Calu3 (cell line): ENCODE measurements at regions not wholly inside any gene's neighbourhood (a gene's known extent, or its start where the extent isn't known, plus 50 kb on each side); places are given as distances from the start of the nearest gene placed in this dataset.

Source experiments
- BruUV-seq: library from RNA; stranded (reverse); fragments of 400-500 nt; replicated peaks from 2 replicates; lab custom pipeline; 2021; lab: Mats Ljungman, UMichigan
- CTCF ChIA-PET: fragments of 300-600 bp; sonication (Branson Sonifier 250); formaldehyde crosslinking; loops from one replicate; lab custom pipeline; 2022; ENCODE audit warnings: antibody characterized with exemption; lab: Charles Lee
- DNase-seq: peaks from one replicate; pipeline ENCODE4 v3.0.0; 2022
- H3K27ac Mint-ChIP-seq: one replicate; pipeline ENCODE4 v1.8.0; 2022; ENCODE audit warnings: mixed read lengths; ENCODE audit not compliant: unreplicated experiment
- H3K27me3 Mint-ChIP-seq: one replicate; pipeline ENCODE4 v1.8.0; 2022; ENCODE audit warnings: mixed read lengths; ENCODE audit not compliant: unreplicated experiment
- H3K36me3 Mint-ChIP-seq: one replicate; pipeline ENCODE4 v1.8.0; 2022; ENCODE audit warnings: mild to moderate bottlenecking, moderate library complexity, mixed read lengths; ENCODE audit not compliant: insufficient read depth, unreplicated experiment
- H3K4me1 Mint-ChIP-seq: one replicate; pipeline ENCODE4 v1.8.0; 2022; ENCODE audit warnings: mild to moderate bottlenecking, low read depth, mixed read lengths; ENCODE audit not compliant: unreplicated experiment
- H3K4me3 Mint-ChIP-seq: one replicate; pipeline ENCODE4 v1.8.0; 2022; ENCODE audit warnings: mild to moderate bottlenecking, low read depth, moderate library complexity, mixed read lengths; ENCODE audit not compliant: unreplicated experiment
- H3K9me3 Mint-ChIP-seq: one replicate; pipeline ENCODE4 v1.8.0; 2022; ENCODE audit warnings: low read depth, mixed read lengths; ENCODE audit not compliant: unreplicated experiment
- intact Hi-C: fragments of 100-400 bp; cut with micrococcal nuclease; formaldehyde crosslinking; loops from one replicate; pipeline ENCODE4 v1.10.0; 2022; ENCODE audit not compliant: unreplicated experiment
- TF ChIP-seq, protein P1 (sequence below): fragments of 200-600 bp; IDR thresholded peaks from one replicate; pipeline ENCODE4 v1.8.0; 2022; ENCODE audit warnings: antibody characterized with exemption; ENCODE audit not compliant: unreplicated experiment

DNA sequence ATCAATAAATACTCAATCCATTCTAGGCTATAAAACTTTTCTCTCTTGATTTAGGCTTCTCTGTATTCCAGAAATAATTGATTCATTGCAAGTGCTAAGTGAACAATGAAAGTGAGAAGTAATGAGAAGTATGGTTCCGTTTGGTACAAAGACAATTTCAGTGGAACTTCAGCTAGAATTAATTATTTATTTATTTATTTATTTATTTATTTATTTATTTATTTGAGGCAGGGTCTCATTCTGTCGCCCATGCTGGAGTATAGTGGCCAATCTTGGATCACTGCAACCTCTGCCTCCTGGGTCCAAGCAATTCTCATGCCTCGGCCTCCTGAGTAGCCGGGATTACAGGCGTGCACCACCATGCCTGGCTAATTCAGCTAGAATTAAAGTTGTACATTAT, 262.1 kb downstream of the B3GLCT start:
- Mint-ChIP-seq H3K36me3 (no peaks in the 10 kb centered on the region), H3K4me1 (no peaks in the 10 kb centered on the region), H3K9me3 (no peaks in the 10 kb centered on the region), H3K27me3 (peaks cover 13% of the 10 kb centered on the region), H3K4me3 (no peak overlapping the region), H3K27ac (no peak overlapping the region)
- TF ChIP-seq, protein P1, sequence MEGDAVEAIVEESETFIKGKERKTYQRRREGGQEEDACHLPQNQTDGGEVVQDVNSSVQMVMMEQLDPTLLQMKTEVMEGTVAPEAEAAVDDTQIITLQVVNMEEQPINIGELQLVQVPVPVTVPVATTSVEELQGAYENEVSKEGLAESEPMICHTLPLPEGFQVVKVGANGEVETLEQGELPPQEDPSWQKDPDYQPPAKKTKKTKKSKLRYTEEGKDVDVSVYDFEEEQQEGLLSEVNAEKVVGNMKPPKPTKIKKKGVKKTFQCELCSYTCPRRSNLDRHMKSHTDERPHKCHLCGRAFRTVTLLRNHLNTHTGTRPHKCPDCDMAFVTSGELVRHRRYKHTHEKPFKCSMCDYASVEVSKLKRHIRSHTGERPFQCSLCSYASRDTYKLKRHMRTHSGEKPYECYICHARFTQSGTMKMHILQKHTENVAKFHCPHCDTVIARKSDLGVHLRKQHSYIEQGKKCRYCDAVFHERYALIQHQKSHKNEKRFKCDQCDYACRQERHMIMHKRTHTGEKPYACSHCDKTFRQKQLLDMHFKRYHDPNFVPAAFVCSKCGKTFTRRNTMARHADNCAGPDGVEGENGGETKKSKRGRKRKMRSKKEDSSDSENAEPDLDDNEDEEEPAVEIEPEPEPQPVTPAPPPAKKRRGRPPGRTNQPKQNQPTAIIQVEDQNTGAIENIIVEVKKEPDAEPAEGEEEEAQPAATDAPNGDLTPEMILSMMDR, result no peak
- intact Hi-C loops, result no loop called here
- DNase-seq, result no peak
- CTCF ChIA-PET, result interaction anchor here (0.7 kb wide), 1 partner anchor 107 kb away, joined by 3 read pairs; no protein-coding TSS in a partner anchor
- no TSS peak for BruUV-seq

DNA sequence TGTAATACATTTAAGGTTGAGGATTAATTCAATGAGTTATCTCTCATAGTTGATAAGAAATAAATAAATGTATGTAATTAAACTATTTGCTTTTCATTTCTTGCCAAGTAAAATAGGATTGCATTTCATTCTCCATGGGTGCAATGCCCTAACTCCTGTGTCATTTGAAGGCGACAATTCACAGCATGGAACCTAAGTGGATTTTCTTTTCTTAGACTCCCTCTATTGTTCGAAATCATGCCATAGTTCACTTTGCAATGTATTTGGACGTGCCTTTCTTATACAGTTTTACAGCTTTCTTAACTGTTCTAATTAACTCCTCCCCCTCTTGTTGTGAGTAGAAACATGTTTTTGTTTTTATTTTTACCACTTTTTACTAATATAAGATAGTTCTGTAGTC, 263.0 kb downstream of the B3GLCT start:
- Mint-ChIP-seq H3K27ac (no peak overlapping the region), H3K4me3 (no peak overlapping the region), H3K36me3 (no peaks in the 10 kb centered on the region), H3K9me3 (no peaks in the 10 kb centered on the region), H3K27me3 (peaks cover 21% of the 10 kb centered on the region), H3K4me1 (no peaks in the 10 kb centered on the region)
- intact Hi-C loops, result no loop called here
- no peak for DNase-seq
- TF ChIP-seq, protein P1, result no peak
- CTCF ChIA-PET, result no interaction called here
- no TSS peak for BruUV-seq

DNA sequence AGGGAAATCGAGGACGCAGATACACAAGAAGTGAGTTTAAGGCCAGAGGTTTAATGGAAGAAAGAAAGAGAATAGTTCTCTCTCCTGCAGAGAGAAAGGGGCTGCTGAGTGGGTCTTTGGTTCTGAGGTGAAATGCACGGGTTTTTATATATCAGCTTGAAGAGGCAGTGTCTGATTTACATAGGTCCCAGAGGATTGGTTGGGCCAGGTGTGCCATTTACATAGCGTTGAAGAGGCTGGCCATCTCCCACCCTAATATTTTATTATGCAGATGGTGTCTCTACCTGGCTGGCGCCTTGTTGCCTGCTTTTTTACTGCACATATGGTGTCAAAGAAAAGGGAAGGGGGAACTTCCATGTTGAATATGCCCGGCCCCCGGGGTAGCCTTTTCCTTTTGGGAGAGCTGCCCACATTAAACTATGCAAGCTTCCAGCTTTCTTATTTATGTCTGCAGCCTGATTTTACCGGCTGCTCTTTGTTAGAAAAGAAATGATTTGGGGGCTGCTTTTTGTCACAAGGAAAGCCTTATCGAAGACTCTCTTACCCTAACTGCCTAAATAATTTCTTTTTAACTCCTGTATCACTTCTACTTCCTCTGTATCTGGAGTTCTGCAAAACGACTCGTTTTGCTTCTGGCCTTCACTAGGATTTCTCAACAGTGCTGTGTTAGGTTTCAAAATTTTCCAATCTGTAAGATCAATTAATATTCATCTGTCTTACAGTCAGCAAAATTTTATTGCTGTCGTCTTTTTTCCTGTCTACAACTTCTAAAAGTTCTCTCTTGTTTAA, 268.5 kb downstream of the B3GLCT start:
- TF ChIP-seq, protein P1, result no peak
- Mint-ChIP-seq H3K4me3 (no peak overlapping the region), H3K4me1 (no peaks in the 10 kb centered on the region), H3K36me3 (no peaks in the 10 kb centered on the region), H3K27ac (no peak overlapping the region), H3K27me3 (peaks cover 53% of the 10 kb centered on the region), H3K9me3 (no peaks in the 10 kb centered on the region)
- intact Hi-C loops, result no loop called here
- CTCF ChIA-PET, result no interaction called here
- no TSS peak for BruUV-seq
- no peak for DNase-seq

DNA sequence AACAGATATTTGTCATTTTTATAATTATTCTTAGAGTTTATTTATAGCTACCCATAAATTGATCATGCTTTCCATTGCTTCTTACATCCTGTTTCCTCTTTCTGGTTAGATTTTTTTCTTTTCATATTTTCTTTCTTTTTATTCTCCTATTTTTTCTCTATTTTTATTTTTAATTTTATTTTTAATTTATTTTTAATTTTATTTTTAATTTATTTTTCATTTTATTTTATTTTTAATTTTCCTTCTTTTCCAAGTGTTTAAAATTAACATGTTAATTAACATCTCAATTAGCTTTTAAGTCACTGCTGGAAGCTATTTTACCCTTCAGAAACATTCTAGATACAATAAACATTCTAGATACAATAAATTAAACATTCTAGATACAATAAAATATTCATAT, 269.6 kb downstream of the B3GLCT start:
- TF ChIP-seq, protein P1, result no peak
- H3K4me1 Mint-ChIP-seq, result no peaks in the 10 kb centered on the region

More for the DNA sequence above, 269.6 kb downstream of the B3GLCT start:
- Mint-ChIP-seq H3K27ac (no peak overlapping the region), H3K4me3 (no peak overlapping the region), H3K27me3 (peaks cover 53% of the 10 kb centered on the region), H3K36me3 (no peaks in the 10 kb centered on the region), H3K9me3 (no peaks in the 10 kb centered on the region)
- BruUV-seq, result no TSS peak
- intact Hi-C loops, result no loop called here
- CTCF ChIA-PET, result no interaction called here
- DNase-seq, result no peak
